GM11168 (cell line): ENCODE measurements at regions not wholly inside any gene's neighbourhood (a gene's known extent, or its start where the extent isn't known, plus 50 kb on each side); places are given as distances from the start of the nearest gene placed in this dataset.
"Not testable (repeated sequence)": the region's sequence is repeated elsewhere in the genome, so short reads cannot be mapped to it uniquely, and the experiment has no call there.

Experiments
- in situ Hi-C: fragments of 300-500 bp; cut with MboI; formaldehyde crosslinking; loops from one replicate; pipeline ENCODE4 v1.12.0; 2022; ENCODE audit warnings: low sequenced_read_pairs; ENCODE audit not compliant: unreplicated experiment

GRCh38 chr10:3342771-3343170 lies 170.2 kb upstream of the PITRM1 start:
- in situ Hi-C loops, result no loop called here

GRCh38 chr10:3340127-3340730 lies 167.6 kb upstream of the PITRM1 start:
- in situ Hi-C loops, result no loop called here

GRCh38 chr10:3339531-3339950 lies 167.0 kb upstream of the PITRM1 start:
- in situ Hi-C loops, result no loop called here

GRCh38 chr10:3339121-3339520 lies 166.5 kb upstream of the PITRM1 start:
- in situ Hi-C loops, result no loop called here

- in situ Hi-C loops, result no loop called here
Measured at GRCh38 chr10:3337741-3338140, 165.2 kb upstream of the PITRM1 start.

- in situ Hi-C loops, result no loop called here
Measured at GRCh38 chr10:3336673-3337293, 164.2 kb upstream of the PITRM1 start.

- in situ Hi-C loops, result no loop called here
Measured at GRCh38 chr10:3333426-3333825, 160.8 kb upstream of the PITRM1 start.

- in situ Hi-C loops, result no loop called here
Measured at GRCh38 chr10:3331690-3332230, 159.2 kb upstream of the PITRM1 start.

- in situ Hi-C loops, result no loop called here
Measured at GRCh38 chr10:3331187-3331586, 158.6 kb upstream of the PITRM1 start.

- in situ Hi-C loops, result no loop called here
Measured at GRCh38 chr10:3330663-3331062, 158.1 kb upstream of the PITRM1 start.

GRCh38 chr10:3325954-3326750 lies 153.6 kb upstream of the PITRM1 start:
- in situ Hi-C loops, result no loop called here

GRCh38 chr10:3324612-3325038 lies 152.0 kb upstream of the PITRM1 start:
- in situ Hi-C loops, result no loop called here

GRCh38 chr10:3323865-3324498 lies 151.4 kb upstream of the PITRM1 start:
- in situ Hi-C loops, result no loop called here

- in situ Hi-C loops, result no loop called here
Measured at GRCh38 chr10:3321123-3321522, 148.5 kb upstream of the PITRM1 start.

- in situ Hi-C loops, result no loop called here
Measured at GRCh38 chr10:3319811-3320226, 147.2 kb upstream of the PITRM1 start.

- in situ Hi-C loops, result not testable (repeated sequence)
Measured at GRCh38 chr10:3318480-3318807, 145.9 kb upstream of the PITRM1 start.

- in situ Hi-C loops, result not testable (repeated sequence)
Measured at GRCh38 chr10:3317553-3318479, 145.2 kb upstream of the PITRM1 start.

GRCh38 chr10:3314445-3315085 lies 142.0 kb upstream of the PITRM1 start:
- in situ Hi-C loops, result not testable (repeated sequence)

GRCh38 chr10:3313784-3314444 lies 141.3 kb upstream of the PITRM1 start:
- in situ Hi-C loops, result not testable (repeated sequence)
